WTC11 (cell line): ENCODE measurements at regions not wholly inside any gene's neighbourhood (a gene's known extent, or its start where the extent isn't known, plus 50 kb on each side); places are given as distances from the start of the nearest gene placed in this dataset.
A peak's percentile ranks its signal among the peaks of the same experiment; 100 is the strongest.
"Not testable (repeated sequence)": the region's sequence is repeated elsewhere in the genome, so short reads cannot be mapped to it uniquely, and the experiment has no call there.

ENCODE experiments used
- ATAC-seq: fragments of 200-7000 bp; cut with Tn5 transposase; 2 replicates; pipeline ENCODE4 v1.10.0; 2021; ENCODE audit warnings: mild to moderate bottlenecking, moderate library complexity
- CTCF ChIA-PET: fragments of 300-600 bp; sonication (Branson Sonifier 250); formaldehyde crosslinking; loops from one replicate; lab custom pipeline; 2021; ENCODE audit warnings: antibody characterized with exemption; lab: Charles Lee
- POLR2A ChIA-PET: fragments of 350-600 bp; sonication (Branson Sonifier 250); formaldehyde crosslinking; loops from one replicate; lab custom pipeline; 2021; ENCODE audit warnings: antibody characterized with exemption; lab: Charles Lee
- DNase-seq: peaks from one replicate; pipeline ENCODE4 v3.0.0; 2021; ENCODE audit warnings: low spot score
- H3K27ac Mint-ChIP-seq: 2 replicates; pipeline ENCODE4 v1.8.0; 2021; ENCODE audit warnings: mixed read lengths
- H3K27me3 Mint-ChIP-seq: 2 replicates; pipeline ENCODE4 v1.8.0; 2021; ENCODE audit warnings: low read depth, mild to moderate bottlenecking, moderate library complexity, mixed read lengths
- H3K36me3 Mint-ChIP-seq: 2 replicates; pipeline ENCODE4 v1.8.0; 2021; ENCODE audit warnings: mixed read lengths
- H3K4me1 Mint-ChIP-seq: 2 replicates; pipeline ENCODE4 v1.8.0; 2022; ENCODE audit warnings: mixed read lengths
- H3K4me3 Mint-ChIP-seq: 2 replicates; pipeline ENCODE4 v1.8.0; 2021; ENCODE audit warnings: mild to moderate bottlenecking, moderate library complexity, mixed read lengths
- H3K9me3 Mint-ChIP-seq: 2 replicates; pipeline ENCODE4 v1.8.0; 2021; ENCODE audit warnings: mixed read lengths
- ARID4B ChIP-seq: sonication (generic); formaldehyde crosslinking; IDR thresholded peaks from 2 replicates; pipeline ENCODE4 v1.8.0; 2023; ENCODE audit warnings: missing genetic modification reagents, mild to moderate bottlenecking, borderline replicate concordance
- ATF2 ChIP-seq: sonication (generic); formaldehyde crosslinking; IDR thresholded peaks from 2 replicates; pipeline ENCODE4 v1.8.1; 2022; ENCODE audit warnings: low read depth, missing genetic modification reagents, borderline replicate concordance
- ATF6 ChIP-seq: sonication (generic); formaldehyde crosslinking; IDR thresholded peaks from 2 replicates; pipeline ENCODE4 v1.8.1; 2023; ENCODE audit warnings: mild to moderate bottlenecking, missing genetic modification reagents
- ELF4 ChIP-seq: sonication (generic); formaldehyde crosslinking; IDR thresholded peaks from 2 replicates; pipeline ENCODE4 v1.8.1; 2022; ENCODE audit warnings: low read depth, mild to moderate bottlenecking, moderate library complexity, missing genetic modification reagents
- GABPB1 ChIP-seq: sonication (generic); formaldehyde crosslinking; IDR thresholded peaks from 2 replicates; pipeline ENCODE4 v1.8.1; 2023; ENCODE audit warnings: mild to moderate bottlenecking, missing genetic modification reagents
- GRHL2 ChIP-seq: fragments of 250-450 bp; sonication (Bioruptor Pico); IDR thresholded peaks from 2 replicates; pipeline ENCODE4 v1.8.0; 2022; ENCODE audit warnings: mild to moderate bottlenecking, moderate library complexity; ENCODE audit not compliant: insufficient replicate concordance, severe bottlenecking
- GTF2I ChIP-seq: fragments of 250-450 bp; sonication (Bioruptor Pico); conservative IDR thresholded peaks from 2 replicates; pipeline ENCODE4 v1.4.0; 2021; ENCODE audit warnings: mild to moderate bottlenecking
- IRF2 ChIP-seq: sonication (generic); formaldehyde crosslinking; IDR thresholded peaks from 2 replicates; pipeline ENCODE4 v1.8.0; 2022; ENCODE audit warnings: low read depth, missing genetic modification reagents, borderline replicate concordance
- KAT7 ChIP-seq: sonication (generic); formaldehyde crosslinking; IDR thresholded peaks from 2 replicates; pipeline ENCODE4 v1.8.1; 2023; ENCODE audit warnings: missing genetic modification reagents, mild to moderate bottlenecking, borderline replicate concordance
- SOX15 ChIP-seq: fragments of 250-450 bp; sonication (Bioruptor Pico); IDR thresholded peaks from 2 replicates; pipeline ENCODE4 v1.9.0; 2021; ENCODE audit warnings: mild to moderate bottlenecking
- ZNF219 ChIP-seq: sonication (generic); formaldehyde crosslinking; IDR thresholded peaks from 2 replicates; pipeline ENCODE4 v1.8.0; 2023; ENCODE audit warnings: missing genetic modification reagents, mild to moderate bottlenecking, borderline replicate concordance
- ZNF263 ChIP-seq: sonication (generic); formaldehyde crosslinking; IDR thresholded peaks from 2 replicates; pipeline ENCODE4 v1.8.1; 2022; ENCODE audit warnings: low read depth, mild to moderate bottlenecking, moderate library complexity, missing genetic modification reagents
- ZNF396 ChIP-seq: fragments of 250-450 bp; sonication (Bioruptor Pico); IDR thresholded peaks from 2 replicates; pipeline ENCODE4 v1.8.0; 2021; ENCODE audit warnings: mild to moderate bottlenecking, moderate library complexity, borderline replicate concordance

- H3K27me3 Mint-ChIP-seq = peaks cover 92% of the 10 kb centered on the region
- no peak overlapping the region for H3K27ac Mint-ChIP-seq
- DNase-seq = peak; percentile 16
- H3K4me1 Mint-ChIP-seq = no peaks in the 10 kb centered on the region
- ChIA-PET POLR2A (no interaction called here), CTCF (interaction anchor here (1.2 kb wide), 1 partner anchor 48 kb away, joined by 4 read pairs; no protein-coding TSS in a partner anchor)
- H3K36me3 Mint-ChIP-seq = no peaks in the 10 kb centered on the region
- peaks cover 3% of the 10 kb centered on the region; the same call in 1 of the 2 replicates for H3K9me3 Mint-ChIP-seq
- no peak for TF ChIP-seq IRF2 (CRISPR knock-in tag)
- TF ChIP-seq ZNF219 = no peak
- no peak for TF ChIP-seq GRHL2
- TF ChIP-seq ELF4 (CRISPR knock-in tag) = no peak
- TF ChIP-seq SOX15 (CRISPR knock-in tag) = no peak
- no peak for TF ChIP-seq GABPB1 (CRISPR knock-in tag)
- no peak for TF ChIP-seq ZNF396 (CRISPR knock-in tag)
- TF ChIP-seq KAT7 = no peak
- TF ChIP-seq ATF2 (CRISPR knock-in tag) = no peak
- no peak for TF ChIP-seq GTF2I (CRISPR knock-in tag)
- no peak for TF ChIP-seq ZNF263 (CRISPR knock-in tag)
- no peak for TF ChIP-seq ATF6 (CRISPR knock-in tag)
- no peak for TF ChIP-seq ARID4B
- ATAC-seq = peak; percentile 48; the same call in 1 of the 2 replicates
- no peak overlapping the region; the same call in 1 of the 2 replicates for H3K4me3 Mint-ChIP-seq
These were observed 60.8 kb upstream of the CEACAM21 start for GRCh38 chr19:41515015-41515652.

- H3K27ac Mint-ChIP-seq, POLR2A ChIA-PET, H3K4me3 Mint-ChIP-seq, ATAC-seq, DNase-seq, H3K36me3 Mint-ChIP-seq, H3K4me1 Mint-ChIP-seq, CTCF ChIA-PET, H3K9me3 Mint-ChIP-seq: not testable (repeated sequence)
- peaks cover 96% of the 10 kb centered on the region for H3K27me3 Mint-ChIP-seq
These were observed 59.4 kb upstream of the CEACAM21 start for GRCh38 chr19:41516292-41517171.
